ENCODE measurements at regions not wholly inside any gene's neighbourhood (a gene's known extent, or its start where the extent isn't known, plus 50 kb on each side); places are given as distances from the start of the nearest gene placed in this dataset.

DNA sequence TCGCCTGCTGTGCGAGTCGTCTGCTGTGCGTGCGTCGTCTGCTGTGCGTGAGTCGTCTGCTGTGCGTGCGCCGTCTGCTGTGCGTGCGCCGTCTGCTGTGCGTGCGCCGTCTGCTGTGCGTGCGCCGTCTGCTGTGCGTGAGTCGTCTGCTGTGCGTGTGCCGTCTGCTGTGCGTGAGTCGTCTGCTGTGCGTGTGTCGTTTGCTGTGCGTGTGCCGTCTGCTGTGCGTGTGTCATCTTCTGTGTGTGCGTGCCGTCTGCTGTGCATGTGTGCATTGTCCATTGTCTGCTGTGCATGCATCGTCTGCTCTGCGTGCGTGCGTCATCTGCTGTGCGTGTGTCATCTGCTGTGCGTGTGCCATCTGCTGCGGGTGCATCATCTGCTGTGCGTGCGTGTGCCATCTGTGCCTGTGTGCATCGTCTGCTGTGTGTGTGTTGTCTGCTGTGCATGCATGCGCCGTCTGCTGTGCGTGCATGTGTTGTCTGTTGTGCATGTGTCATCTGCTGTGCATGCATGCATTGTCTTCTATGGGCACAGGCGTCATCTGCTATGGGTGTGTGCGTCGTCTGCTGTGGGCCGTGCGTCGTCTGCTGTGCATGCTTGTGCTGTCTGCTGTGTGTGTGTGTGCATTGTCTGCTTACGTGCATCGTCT, 68.6 kb upstream of the IRX4 start:
- no peaks in the 10 kb centered on the region for H3K9me3 Mint-ChIP-seq (ENCODE audit: unreplicated experiment)
- no peaks in the 10 kb centered on the region for H3K36me3 Mint-ChIP-seq (ENCODE audit: unreplicated experiment)
- no peak for DNase-seq (ENCODE audit: extremely low spot score, unreplicated experiment)
- H3K27me3 Mint-ChIP-seq (ENCODE audit: unreplicated experiment): peaks cover 3% of the 10 kb centered on the region
- H3K27ac Mint-ChIP-seq (ENCODE audit: unreplicated experiment): no peak overlapping the region
- H3K4me1 Mint-ChIP-seq (ENCODE audit: unreplicated experiment): no peaks in the 10 kb centered on the region
- H3K4me3 Mint-ChIP-seq (ENCODE audit: unreplicated experiment): no peak overlapping the region
- no peak for TF ChIP-seq CTCF (IDR thresholded peaks at IDR 0.05)

- no peak for DNase-seq (ENCODE audit: extremely low spot score, unreplicated experiment)
- no peak for TF ChIP-seq CTCF (IDR thresholded peaks at IDR 0.05)
- no peaks in the 10 kb centered on the region for H3K4me1 Mint-ChIP-seq (ENCODE audit: unreplicated experiment)
- peaks cover 3% of the 10 kb centered on the region for H3K27me3 Mint-ChIP-seq (ENCODE audit: unreplicated experiment)
- no peaks in the 10 kb centered on the region for H3K36me3 Mint-ChIP-seq (ENCODE audit: unreplicated experiment)
- no peak overlapping the region for H3K27ac Mint-ChIP-seq (ENCODE audit: unreplicated experiment)
- no peak overlapping the region for H3K4me3 Mint-ChIP-seq (ENCODE audit: unreplicated experiment)
- H3K9me3 Mint-ChIP-seq (ENCODE audit: unreplicated experiment): no peaks in the 10 kb centered on the region
Measured at GRCh38 chr5:1950708-1951103, 68.0 kb upstream of the IRX4 start.

- no peak for TF ChIP-seq CTCF (IDR thresholded peaks at IDR 0.05)
- no peaks in the 10 kb centered on the region for H3K9me3 Mint-ChIP-seq (ENCODE audit: unreplicated experiment)
- H3K27me3 Mint-ChIP-seq (ENCODE audit: unreplicated experiment): peaks cover 3% of the 10 kb centered on the region
- no peak overlapping the region for H3K27ac Mint-ChIP-seq (ENCODE audit: unreplicated experiment)
- H3K4me1 Mint-ChIP-seq (ENCODE audit: unreplicated experiment): no peaks in the 10 kb centered on the region
- H3K4me3 Mint-ChIP-seq (ENCODE audit: unreplicated experiment): no peak overlapping the region
- no peak for DNase-seq (ENCODE audit: extremely low spot score, unreplicated experiment)
- no peaks in the 10 kb centered on the region for H3K36me3 Mint-ChIP-seq (ENCODE audit: unreplicated experiment)
Measured at GRCh38 chr5:1950096-1950707, 67.5 kb upstream of the IRX4 start.

DNA sequence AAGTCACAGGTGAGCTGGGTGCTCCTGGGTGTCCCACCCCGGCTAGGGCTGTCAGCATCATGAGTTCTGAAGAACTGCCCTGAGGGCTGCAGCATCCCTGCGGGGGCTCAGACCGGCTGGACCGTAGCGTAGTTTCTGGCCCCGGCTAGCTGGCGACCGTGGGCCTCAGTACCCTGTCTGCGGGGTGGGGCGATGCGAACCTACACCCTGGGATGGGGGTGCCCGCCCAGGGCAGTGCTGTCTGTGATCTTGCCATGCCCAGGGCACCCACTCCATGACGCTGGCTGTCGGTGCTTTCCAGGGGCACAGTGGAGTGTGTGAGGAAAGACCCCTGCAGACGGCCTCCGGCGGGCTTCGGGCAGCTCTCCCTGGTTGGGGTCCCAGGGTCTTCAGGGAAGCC, 66.5 kb upstream of the IRX4 start:
- no peaks in the 10 kb centered on the region for H3K36me3 Mint-ChIP-seq (ENCODE audit: unreplicated experiment)
- no peaks in the 10 kb centered on the region for H3K9me3 Mint-ChIP-seq (ENCODE audit: unreplicated experiment)
- no peak for DNase-seq (ENCODE audit: extremely low spot score, unreplicated experiment)
- TF ChIP-seq CTCF (IDR thresholded peaks at IDR 0.05): no peak
- H3K27ac Mint-ChIP-seq (ENCODE audit: unreplicated experiment): no peak overlapping the region
- H3K4me1 Mint-ChIP-seq (ENCODE audit: unreplicated experiment): no peaks in the 10 kb centered on the region
- no peak overlapping the region for H3K4me3 Mint-ChIP-seq (ENCODE audit: unreplicated experiment)
- H3K27me3 Mint-ChIP-seq (ENCODE audit: unreplicated experiment): peaks cover 4% of the 10 kb centered on the region

DNA sequence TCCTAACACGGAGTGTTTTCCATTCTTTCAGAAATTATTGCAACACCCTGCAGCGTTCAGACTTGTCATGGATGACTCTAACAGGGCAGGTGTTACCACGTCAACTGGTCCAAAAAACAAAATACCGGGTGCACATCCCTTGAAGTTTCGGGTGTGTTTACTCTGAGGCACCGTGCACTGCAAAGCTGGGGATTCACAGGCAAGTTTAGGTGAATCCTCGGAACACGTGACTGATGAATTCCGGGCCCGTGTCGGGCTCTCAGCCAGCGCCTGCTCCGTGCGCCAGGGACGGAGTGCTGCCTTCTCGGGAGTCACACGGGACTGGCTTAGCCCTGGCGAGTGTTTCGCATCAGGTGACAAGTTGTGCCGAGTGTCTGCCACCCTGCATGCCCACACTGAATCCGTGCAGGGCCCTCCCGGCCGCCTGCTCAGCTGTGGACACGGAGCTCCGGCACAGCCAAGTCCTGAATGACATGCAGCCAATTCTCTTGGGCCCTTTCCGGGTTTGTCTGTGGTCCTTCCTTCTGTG, 66.0 kb upstream of the IRX4 start:
- H3K4me1 Mint-ChIP-seq (ENCODE audit: unreplicated experiment): no peaks in the 10 kb centered on the region
- peaks cover 6% of the 10 kb centered on the region for H3K27me3 Mint-ChIP-seq (ENCODE audit: unreplicated experiment)
- DNase-seq (ENCODE audit: extremely low spot score, unreplicated experiment): no peak
- TF ChIP-seq CTCF (IDR thresholded peaks at IDR 0.05): no peak
- no peak overlapping the region for H3K27ac Mint-ChIP-seq (ENCODE audit: unreplicated experiment)
- H3K9me3 Mint-ChIP-seq (ENCODE audit: unreplicated experiment): no peaks in the 10 kb centered on the region
- H3K4me3 Mint-ChIP-seq (ENCODE audit: unreplicated experiment): no peak overlapping the region
- no peaks in the 10 kb centered on the region for H3K36me3 Mint-ChIP-seq (ENCODE audit: unreplicated experiment)
